Motor neuron (in vitro differentiated cells): ENCODE measurements at regions not wholly inside any gene's neighbourhood (a gene's known extent, or its start where the extent isn't known, plus 50 kb on each side); places are given as distances from the start of the nearest gene placed in this dataset.
A peak's percentile ranks its signal among the peaks of the same experiment; 100 is the strongest.
"Not testable (repeated sequence)": the region's sequence is repeated elsewhere in the genome, so short reads cannot be mapped to it uniquely, and the experiment has no call there.

Source experiments
- ATAC-seq, 8 experiments: fragments of 200-7000 bp; cut with Tn5 transposase; replicated peaks in 6 of 8; 2 replicates each; pipeline ENCODE4 v1.8.0; 2021; ENCODE audit warnings: mild to moderate bottlenecking in 8 of 8, moderate library complexity in 8 of 8
- H3K27ac ChIP-seq, 2 donors: fragments of 250-450 bp; sonication (Bioruptor Pico); 2 replicates each; pipeline ENCODE4 v1.9.0; 2021; ENCODE audit warnings: antibody characterized with exemption in 2 of 2, mild to moderate bottlenecking in 2 of 2, moderate library complexity in 1 of 2
- H3K4me1 ChIP-seq, 2 donors: fragments of 250-450 bp; sonication (Bioruptor Pico); replicated peaks in 1 of 2; 2 replicates each; pipeline ENCODE4 v1.6.1; 2021; ENCODE audit warnings: antibody characterized with exemption in 2 of 2, mild to moderate bottlenecking in 2 of 2, moderate library complexity in 1 of 2
- H3K4me3 ChIP-seq, 5 donors: fragments of 250-450 bp; sonication (Bioruptor Pico); 2 replicates each; pipeline ENCODE4 v1.9.0; 2021; ENCODE audit warnings: antibody characterized with exemption in 5 of 5, mild to moderate bottlenecking in 5 of 5, moderate library complexity in 4 of 5
- WGBS, 10 experiments: fragments of 450-650 bp; shearing (Covaris generic); methylation state at CpG; one replicate each; pipeline ENCODE4 v1.0.0; 2022; 5-methylcytosine and 5-hydroxymethylcytosine counted together
- in situ Hi-C, 9 experiments: fragments of 400-800 bp; cut with MboI; loops; one replicate each; pipeline ENCODE4 v1.15.0; 2021; ENCODE audit warnings: low sequenced_read_pairs in 9 of 9, low pct_unique_long_range_greater_than_20kb in 2 of 9; ENCODE audit not compliant: unreplicated experiment in 9 of 9

- Histone ChIP-seq H3K4me3 (no peak overlapping the region), H3K27ac (no peak overlapping the region), H3K4me1 (no peaks in the 10 kb centered on the region)
- WGBS, 10 experiments, result 0 to 100% (median 79%) methylated on average over 1 to 4 of the region's 4 CpGs
- ATAC-seq, result peak in 2 of 8 experiments; percentile 83 to 87
- in situ Hi-C loops, result no loop called here
Observed at GRCh38 chr7:104956753-104957450, 57.1 kb upstream of the KMT2E start.

GRCh38 chr7:104958371-104958865 lies 55.6 kb upstream of the KMT2E start:
- 14 to 75% (median 60%) methylated on average over 1 to 3 of the region's 3 CpGs; no CpG with 5 or more reads in 5 of the 10 experiments for WGBS, 10 experiments
- no peaks in the 10 kb centered on the region for H3K4me1 ChIP-seq
- no peak for ATAC-seq
- no peak overlapping the region for H3K4me3 ChIP-seq
- no peak overlapping the region for H3K27ac ChIP-seq
- in situ Hi-C loops, result no loop called here

- ATAC-seq, in situ Hi-C loops, H3K4me3 ChIP-seq, H3K4me1 ChIP-seq, H3K27ac ChIP-seq: not testable (repeated sequence)
- 80 to 100% (median 100%) methylated on average over 1 to 2 of the region's 2 CpGs; no CpG with 5 or more reads in 5 of the 10 experiments for WGBS, 10 experiments
Observed at GRCh38 chr7:104959483-104959882, 54.5 kb upstream of the KMT2E start.

- 68 to 100% (median 92%) methylated on average over 1 to 2 of the region's 2 CpGs; no CpG with 5 or more reads in 2 of the 10 experiments for WGBS, 10 experiments
- Histone ChIP-seq H3K27ac (no peak overlapping the region), H3K4me1 (no peaks in the 10 kb centered on the region), H3K4me3 (no peak overlapping the region)
- in situ Hi-C loops, result no loop called here
- peak in 2 of 8 experiments; percentile 34 to 36 for ATAC-seq
Observed at GRCh38 chr7:104960741-104961448, 53.1 kb upstream of the KMT2E start.

- no peak overlapping the region for H3K4me3 ChIP-seq
- H3K4me1 ChIP-seq, result no peaks in the 10 kb centered on the region
- ATAC-seq, result no peak
- no peak overlapping the region for H3K27ac ChIP-seq
- 90 to 100% (median 95%) methylated on average over 1 to 4 of the region's 6 CpGs; no CpG with 5 or more reads in 3 of the 10 experiments for WGBS, 10 experiments
- in situ Hi-C loops, result no loop called here
Observed at GRCh38 chr7:104961821-104962220, 52.2 kb upstream of the KMT2E start.

GRCh38 chr7:104962781-104963180 lies 51.2 kb upstream of the KMT2E start:
- Histone ChIP-seq H3K4me3 (no peak overlapping the region), H3K4me1 (no peaks in the 10 kb centered on the region), H3K27ac (no peak overlapping the region)
- 20 to 100% (median 71%) methylated on average over 1 to 3 of the region's 3 CpGs; no CpG with 5 or more reads in 1 of the 10 experiments for WGBS, 10 experiments
- ATAC-seq, result no peak
- in situ Hi-C loops, result no loop called here

- peak in 1 of 8 experiments; percentile 46 for ATAC-seq
- no peak overlapping the region for H3K27ac ChIP-seq
- in situ Hi-C loops, result no loop called here
- WGBS, 10 experiments, result 14 to 100% (median 78%) methylated on average over 1 to 2 of the region's 2 CpGs; no CpG with 5 or more reads in 2 of the 10 experiments
- no peak overlapping the region for H3K4me3 ChIP-seq
- H3K4me1 ChIP-seq, result no peaks in the 10 kb centered on the region
Observed at GRCh38 chr7:104963378-104963990, 50.5 kb upstream of the KMT2E start.

GRCh38 chr7:104963991-104964385 lies 50.0 kb upstream of the KMT2E start:
- H3K27ac ChIP-seq, result no peak overlapping the region

More at GRCh38 chr7:104963991-104964385, 50.0 kb upstream of the KMT2E start:
- ATAC-seq, result no peak
- Histone ChIP-seq H3K4me1 (no peaks in the 10 kb centered on the region), H3K4me3 (no peak overlapping the region)
- WGBS, 10 experiments, result 88 to 100% (median 90%) methylated on average over 1 to 2 of the region's 3 CpGs; no CpG with 5 or more reads in 6 of the 10 experiments
- in situ Hi-C loops, result no loop called here
